Suppressor macrophage (primary cell): ENCODE measurements at regions not wholly inside any gene's neighbourhood (a gene's known extent, or its start where the extent isn't known, plus 50 kb on each side); places are given as distances from the start of the nearest gene placed in this dataset.
"Not testable (repeated sequence)": the region's sequence is repeated elsewhere in the genome, so short reads cannot be mapped to it uniquely, and the experiment has no call there.

Experiments used
- DNase-seq, 4 experiments: peaks; one replicate each; pipeline ENCODE4 v3.0.0-alpha.2; 2020 to 2022

- DNase-seq: not testable (repeated sequence)
Measured at GRCh38 chr6:86730772-86731171, 206.6 kb upstream of the HTR1E start.

- DNase-seq: no peak
Measured at GRCh38 chr6:86730216-86730615, 207.1 kb upstream of the HTR1E start.

- no peak for DNase-seq
Measured at GRCh38 chr6:86728976-86729375, 208.4 kb upstream of the HTR1E start.

GRCh38 chr6:86724695-86725094, 212.6 kb upstream of the HTR1E start:
- no peak for DNase-seq

- DNase-seq: no peak
Measured at GRCh38 chr6:86723729-86724128, 213.6 kb upstream of the HTR1E start.

- DNase-seq: no peak
Measured at GRCh38 chr6:86723151-86723550, 214.2 kb upstream of the HTR1E start.

GRCh38 chr6:86722131-86722530, 215.2 kb upstream of the HTR1E start:
- DNase-seq: no peak

GRCh38 chr6:86715676-86716075, 221.7 kb upstream of the HTR1E start:
- DNase-seq: no peak

GRCh38 chr6:86712039-86712438, 225.3 kb upstream of the HTR1E start:
- DNase-seq: no peak

- no peak for DNase-seq
Measured at GRCh38 chr6:86707545-86708120, 229.7 kb upstream of the HTR1E start.

- no peak for DNase-seq
Measured at GRCh38 chr6:86706449-86706848, 230.9 kb upstream of the HTR1E start.

GRCh38 chr6:86701228-86701627, 236.1 kb upstream of the HTR1E start:
- DNase-seq: not testable (repeated sequence)

GRCh38 chr6:86686496-86686895, 250.8 kb upstream of the HTR1E start:
- DNase-seq: no peak

- DNase-seq: no peak
Measured at GRCh38 chr6:86685230-86685797, 252.0 kb upstream of the HTR1E start.

- DNase-seq: no peak
Measured at GRCh38 chr6:86683132-86683908, 254.0 kb upstream of the HTR1E start.

- DNase-seq: no peak
Measured at GRCh38 chr6:86682297-86682696, 255.0 kb upstream of the HTR1E start.

- not testable (repeated sequence) for DNase-seq
Measured at GRCh38 chr6:86681140-86681539, 256.2 kb upstream of the HTR1E start.

GRCh38 chr6:86672125-86672524, 265.2 kb upstream of the HTR1E start:
- not testable (repeated sequence) for DNase-seq

GRCh38 chr6:86657192-86657591, 280.1 kb upstream of the HTR1E start:
- no peak for DNase-seq

- DNase-seq: no peak
Measured at GRCh38 chr6:86629123-86629522, 308.2 kb upstream of the HTR1E start.

- DNase-seq: no peak
Measured at GRCh38 chr6:86619428-86619827, 317.9 kb upstream of the HTR1E start.

GRCh38 chr6:86615299-86615698, 322.0 kb upstream of the HTR1E start:
- DNase-seq: no peak

- no peak for DNase-seq
Measured at GRCh38 chr6:86609549-86610388, 327.6 kb upstream of the HTR1E start.
